ENCODE measurements at regions not wholly inside any gene's neighbourhood (a gene's known extent, or its start where the extent isn't known, plus 50 kb on each side); places are given as distances from the start of the nearest gene placed in this dataset.

DNA sequence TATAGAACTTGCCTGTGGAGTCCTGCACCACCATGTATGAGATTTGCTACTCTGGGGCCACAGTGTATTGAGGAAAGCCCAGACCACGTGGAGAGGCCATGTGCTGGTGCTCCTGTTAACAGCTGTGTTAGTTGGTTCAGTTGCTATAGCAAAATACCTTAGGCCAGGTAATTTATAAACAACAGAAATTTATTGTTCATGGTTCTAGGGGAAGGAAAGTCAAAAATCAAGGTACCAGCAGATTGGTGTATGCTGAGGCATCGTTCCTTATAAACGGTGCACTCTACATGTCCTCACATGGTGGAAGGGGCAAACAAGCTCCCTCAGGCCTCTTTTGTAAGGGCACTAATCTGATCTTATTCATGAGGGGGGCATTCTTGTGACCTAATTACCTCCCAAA is 135.9 kb upstream of the FOXN2 start:
- H4K20me1 ChIP-seq (ENCODE audit: control insufficient read depth, extremely low read depth, insufficient read depth, low read length) = no peaks in the 10 kb centered on the region
- H3K4me3 ChIP-seq (replicated peaks in 1 of 4; ENCODE audit: control extremely low read depth in 1 of 4, insufficient read depth in 1 of 4, low read depth in 3 of 4, low read length in 4 of 4) = no peak overlapping the region
- H3K4me2 ChIP-seq (ENCODE audit: extremely low read depth, insufficient read depth, low read length) = no peak overlapping the region
- H3K4me1 ChIP-seq (ENCODE audit: control insufficient read depth, extremely low read depth, insufficient read depth, low read length) = no peaks in the 10 kb centered on the region
- H3K79me2 ChIP-seq (ENCODE audit: control insufficient read depth, insufficient read depth, low read length) = no peaks in the 10 kb centered on the region
- H3K9ac ChIP-seq (ENCODE audit: insufficient read depth, low read length) = no peak overlapping the region
- no peaks in the 10 kb centered on the region for H3K36me3 ChIP-seq (ENCODE audit: control insufficient read depth, insufficient read depth, low read length)
- H3K9me3 ChIP-seq (ENCODE audit: control insufficient read depth, insufficient read depth, low read depth, low read length) = no peaks in the 10 kb centered on the region
- no peak for DNase-seq (ENCODE audit: low read depth in 2 of 2)
- H2AFZ ChIP-seq (ENCODE audit: low read length) = no peak overlapping the region
- TF ChIP-seq, protein P1, sequence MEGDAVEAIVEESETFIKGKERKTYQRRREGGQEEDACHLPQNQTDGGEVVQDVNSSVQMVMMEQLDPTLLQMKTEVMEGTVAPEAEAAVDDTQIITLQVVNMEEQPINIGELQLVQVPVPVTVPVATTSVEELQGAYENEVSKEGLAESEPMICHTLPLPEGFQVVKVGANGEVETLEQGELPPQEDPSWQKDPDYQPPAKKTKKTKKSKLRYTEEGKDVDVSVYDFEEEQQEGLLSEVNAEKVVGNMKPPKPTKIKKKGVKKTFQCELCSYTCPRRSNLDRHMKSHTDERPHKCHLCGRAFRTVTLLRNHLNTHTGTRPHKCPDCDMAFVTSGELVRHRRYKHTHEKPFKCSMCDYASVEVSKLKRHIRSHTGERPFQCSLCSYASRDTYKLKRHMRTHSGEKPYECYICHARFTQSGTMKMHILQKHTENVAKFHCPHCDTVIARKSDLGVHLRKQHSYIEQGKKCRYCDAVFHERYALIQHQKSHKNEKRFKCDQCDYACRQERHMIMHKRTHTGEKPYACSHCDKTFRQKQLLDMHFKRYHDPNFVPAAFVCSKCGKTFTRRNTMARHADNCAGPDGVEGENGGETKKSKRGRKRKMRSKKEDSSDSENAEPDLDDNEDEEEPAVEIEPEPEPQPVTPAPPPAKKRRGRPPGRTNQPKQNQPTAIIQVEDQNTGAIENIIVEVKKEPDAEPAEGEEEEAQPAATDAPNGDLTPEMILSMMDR (conservative IDR thresholded peaks at IDR 0.05 in 1 of 2, IDR thresholded peaks at IDR 0.05 in 1 of 2; ENCODE audit: low read depth in 1 of 2, low read length in 2 of 2) = no peak
- no peak for TF ChIP-seq EZH2 (IDR thresholded peaks at IDR 0.05; ENCODE audit: low read length, missing control alignments)
- no peaks in the 10 kb centered on the region for H3K27me3 ChIP-seq (ENCODE audit: control insufficient read depth, insufficient read depth, low read length)
- H3K27ac ChIP-seq (ENCODE audit: insufficient read depth, low read length) = no peak overlapping the region

DNA sequence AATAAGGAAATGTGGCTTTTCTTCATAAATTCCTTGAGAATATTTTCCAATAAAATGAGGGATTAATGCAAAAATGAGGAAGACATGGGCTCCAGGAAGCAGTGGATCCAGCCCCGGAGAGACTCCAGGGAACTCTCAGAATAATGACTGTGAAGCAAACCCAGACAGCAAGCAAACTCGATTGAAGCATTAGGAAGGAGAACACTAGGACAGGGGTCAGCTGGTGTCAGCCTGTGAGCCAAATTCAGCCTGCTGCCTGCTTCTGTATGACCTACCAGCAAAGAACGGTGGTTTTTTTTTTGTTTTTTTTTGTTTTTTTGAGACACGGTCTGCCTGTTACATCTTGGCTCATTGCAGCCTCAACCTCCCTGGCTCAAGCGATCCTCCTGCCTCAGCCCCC is 133.9 kb upstream of the FOXN2 start:
- no peak for TF ChIP-seq EZH2 (IDR thresholded peaks at IDR 0.05; ENCODE audit: low read length, missing control alignments)
- TF ChIP-seq, protein P1 (conservative IDR thresholded peaks at IDR 0.05 in 1 of 2, IDR thresholded peaks at IDR 0.05 in 1 of 2; ENCODE audit: low read depth in 1 of 2, low read length in 2 of 2) = no peak
- Histone ChIP-seq H3K27ac (ENCODE audit: insufficient read depth, low read length) (no peak overlapping the region), H3K4me2 (ENCODE audit: extremely low read depth, insufficient read depth, low read length) (no peak overlapping the region), H4K20me1 (ENCODE audit: control insufficient read depth, extremely low read depth, insufficient read depth, low read length) (no peaks in the 10 kb centered on the region), H3K9me3 (ENCODE audit: control insufficient read depth, insufficient read depth, low read depth, low read length) (no peaks in the 10 kb centered on the region), H3K36me3 (ENCODE audit: control insufficient read depth, insufficient read depth, low read length) (no peaks in the 10 kb centered on the region), H3K27me3 (ENCODE audit: control insufficient read depth, insufficient read depth, low read length) (no peaks in the 10 kb centered on the region), H2AFZ (ENCODE audit: low read length) (no peak overlapping the region), H3K9ac (ENCODE audit: insufficient read depth, low read length) (no peak overlapping the region), H3K79me2 (ENCODE audit: control insufficient read depth, insufficient read depth, low read length) (no peaks in the 10 kb centered on the region), H3K4me3 (replicated peaks in 1 of 4; ENCODE audit: control extremely low read depth in 1 of 4, insufficient read depth in 1 of 4, low read depth in 3 of 4, low read length in 4 of 4) (no peak overlapping the region), H3K4me1 (ENCODE audit: control insufficient read depth, extremely low read depth, insufficient read depth, low read length) (no peaks in the 10 kb centered on the region)
- DNase-seq (ENCODE audit: low read depth in 2 of 2) = no peak

GRCh38 chr2:48183276-48183675 is 131.2 kb upstream of the FOXN2 start:
- Histone ChIP-seq H2AFZ (ENCODE audit: low read length) (no peak overlapping the region), H4K20me1 (ENCODE audit: control insufficient read depth, extremely low read depth, insufficient read depth, low read length) (no peaks in the 10 kb centered on the region), H3K27ac (ENCODE audit: insufficient read depth, low read length) (no peak overlapping the region), H3K9ac (ENCODE audit: insufficient read depth, low read length) (no peak overlapping the region), H3K4me2 (ENCODE audit: extremely low read depth, insufficient read depth, low read length) (no peak overlapping the region), H3K9me3 (ENCODE audit: control insufficient read depth, insufficient read depth, low read depth, low read length) (no peaks in the 10 kb centered on the region), H3K27me3 (ENCODE audit: control insufficient read depth, insufficient read depth, low read length) (no peaks in the 10 kb centered on the region), H3K4me3 (replicated peaks in 1 of 4; ENCODE audit: control extremely low read depth in 1 of 4, insufficient read depth in 1 of 4, low read depth in 3 of 4, low read length in 4 of 4) (no peak overlapping the region), H3K4me1 (ENCODE audit: control insufficient read depth, extremely low read depth, insufficient read depth, low read length) (no peaks in the 10 kb centered on the region), H3K79me2 (ENCODE audit: control insufficient read depth, insufficient read depth, low read length) (no peaks in the 10 kb centered on the region), H3K36me3 (ENCODE audit: control insufficient read depth, insufficient read depth, low read length) (no peaks in the 10 kb centered on the region)
- TF ChIP-seq, protein P1 (conservative IDR thresholded peaks at IDR 0.05 in 1 of 2, IDR thresholded peaks at IDR 0.05 in 1 of 2; ENCODE audit: low read depth in 1 of 2, low read length in 2 of 2) = no peak
- TF ChIP-seq EZH2 (IDR thresholded peaks at IDR 0.05; ENCODE audit: low read length, missing control alignments) = no peak
- DNase-seq (ENCODE audit: low read depth in 2 of 2) = no peak
